CD4-positive, alpha-beta T cell treated with Interleukin-2 at 100 ng/mL for 4 hours (primary cell): ENCODE measurements at regions not wholly inside any gene's neighbourhood (a gene's known extent, or its start where the extent isn't known, plus 50 kb on each side); places are given as distances from the start of the nearest gene placed in this dataset.
A peak's percentile ranks its signal among the peaks of the same experiment; 100 is the strongest.
"Not testable (repeated sequence)": the region's sequence is repeated elsewhere in the genome, so short reads cannot be mapped to it uniquely, and the experiment has no call there.

Experiments
- DNase-seq: peaks from one replicate; pipeline ENCODE4 v3.0.0-alpha.2; 2020; ENCODE audit warnings: low spot score

- no peak for DNase-seq
Observed at GRCh38 chr1:67530071-67530470, 99.9 kb upstream of the SERBP1 start.

DNA sequence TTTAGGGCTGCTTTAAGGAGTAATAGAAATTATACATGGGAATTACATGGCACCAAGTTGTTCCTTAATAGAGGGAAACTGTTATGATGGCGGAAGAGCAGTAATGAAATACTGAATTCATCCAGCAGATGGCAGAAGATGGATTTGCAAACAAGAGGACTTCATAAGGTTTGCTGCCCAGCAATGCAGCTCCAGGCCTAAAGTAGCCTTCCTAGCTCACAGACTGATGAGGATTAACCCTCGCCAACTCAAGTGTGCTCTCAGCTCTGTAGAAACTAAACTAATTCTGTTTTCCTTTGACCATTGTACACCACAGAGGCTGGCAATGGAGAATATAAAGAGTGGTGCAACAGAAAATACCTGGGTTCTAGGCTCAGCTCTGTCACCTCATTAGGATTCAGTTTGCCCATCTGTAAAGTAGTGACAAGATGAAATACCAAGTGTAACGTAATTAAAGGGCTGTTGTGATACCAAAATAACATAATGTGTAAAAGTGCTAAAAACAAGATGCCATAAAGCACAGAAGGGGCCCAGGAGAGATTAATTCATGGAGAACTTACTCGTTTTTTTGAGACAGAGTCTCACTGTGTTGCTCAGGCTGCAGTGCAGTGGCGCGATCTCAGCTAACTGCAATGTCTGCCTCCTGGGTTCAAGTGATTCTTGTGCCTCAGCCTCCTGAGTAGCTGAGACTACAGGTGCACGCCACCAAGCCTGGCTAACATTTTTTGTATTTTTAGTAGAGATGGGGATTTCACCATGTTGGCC is 102.4 kb upstream of the SERBP1 start:
- DNase-seq, result peak; percentile 26

DNA sequence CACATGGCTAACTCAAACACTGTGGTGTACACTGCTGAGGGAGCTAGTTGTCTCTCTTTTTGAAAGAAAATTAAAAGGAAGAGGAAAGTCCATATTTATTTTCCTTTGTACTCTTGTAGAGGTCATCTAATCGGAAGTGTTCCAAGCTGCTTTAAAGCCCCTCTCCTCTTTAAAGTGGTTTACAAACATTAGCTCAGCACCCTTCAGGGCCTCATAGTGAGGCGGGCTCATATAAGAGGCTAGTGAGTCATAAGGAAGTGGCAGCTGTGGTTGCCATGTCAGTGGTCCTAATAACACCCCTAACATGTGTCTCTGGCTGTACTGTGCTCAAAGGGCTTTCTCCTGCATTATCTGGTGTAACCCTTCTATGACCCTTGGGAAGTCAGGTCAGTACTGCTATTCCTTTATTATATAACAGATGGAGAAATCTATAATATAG is 104.4 kb upstream of the SERBP1 start:
- DNase-seq, result no peak

DNA sequence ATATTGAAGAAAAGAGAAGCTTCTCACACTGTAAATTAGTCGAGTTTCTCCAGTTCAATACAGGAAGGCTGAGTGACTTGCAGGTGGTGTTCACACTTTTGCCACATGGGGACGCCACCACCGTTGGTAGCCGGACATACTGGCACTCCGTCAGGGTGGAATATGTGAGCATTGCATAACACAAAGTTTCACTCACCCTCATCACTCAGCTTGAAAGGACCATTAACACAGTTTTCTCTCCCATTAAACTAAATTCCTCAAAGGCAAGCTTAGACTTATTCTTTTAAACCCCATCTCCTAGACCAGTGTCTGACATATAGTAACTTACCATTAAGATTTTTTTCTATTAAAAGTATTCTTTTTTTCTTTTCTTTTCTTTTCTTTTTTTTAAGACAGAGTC is 105.3 kb upstream of the SERBP1 start:
- DNase-seq, result no peak

DNA sequence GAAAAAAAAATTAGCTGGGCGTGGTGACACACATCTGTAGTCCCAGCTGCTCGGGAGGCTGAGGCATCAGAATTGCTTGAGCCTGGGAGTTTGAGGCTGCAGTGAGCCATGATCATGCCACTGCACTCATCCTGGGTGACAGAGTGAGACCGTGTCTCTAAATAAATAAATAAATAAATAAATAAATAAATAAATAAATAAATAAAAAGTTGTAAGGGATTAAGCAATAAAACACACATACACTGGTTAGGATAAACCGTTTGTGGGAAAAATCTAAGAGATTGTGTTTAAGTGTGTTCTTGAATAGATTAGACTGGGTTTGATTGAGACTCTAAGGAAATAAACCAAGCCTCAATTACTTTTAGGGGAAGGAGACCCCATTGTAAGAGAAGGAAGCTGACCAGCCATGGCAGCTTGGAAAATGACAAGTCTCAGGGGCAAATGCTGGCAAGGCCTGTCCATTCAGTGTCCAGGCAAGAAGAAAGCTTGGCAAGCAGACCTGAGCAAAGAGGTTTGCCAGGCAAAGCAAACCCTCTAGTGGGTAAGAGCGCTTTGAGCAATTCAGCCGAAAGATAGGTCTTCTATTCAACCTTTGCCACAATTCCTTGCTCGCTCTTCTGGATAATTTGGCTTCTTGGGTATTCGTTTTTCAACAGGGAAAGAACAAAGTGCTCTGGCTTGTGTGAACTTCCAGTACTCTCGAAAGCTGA is 106.9 kb upstream of the SERBP1 start:
- no peak for DNase-seq

- DNase-seq, result no peak
Observed at GRCh38 chr1:67537667-67538018, 107.4 kb upstream of the SERBP1 start.

DNA sequence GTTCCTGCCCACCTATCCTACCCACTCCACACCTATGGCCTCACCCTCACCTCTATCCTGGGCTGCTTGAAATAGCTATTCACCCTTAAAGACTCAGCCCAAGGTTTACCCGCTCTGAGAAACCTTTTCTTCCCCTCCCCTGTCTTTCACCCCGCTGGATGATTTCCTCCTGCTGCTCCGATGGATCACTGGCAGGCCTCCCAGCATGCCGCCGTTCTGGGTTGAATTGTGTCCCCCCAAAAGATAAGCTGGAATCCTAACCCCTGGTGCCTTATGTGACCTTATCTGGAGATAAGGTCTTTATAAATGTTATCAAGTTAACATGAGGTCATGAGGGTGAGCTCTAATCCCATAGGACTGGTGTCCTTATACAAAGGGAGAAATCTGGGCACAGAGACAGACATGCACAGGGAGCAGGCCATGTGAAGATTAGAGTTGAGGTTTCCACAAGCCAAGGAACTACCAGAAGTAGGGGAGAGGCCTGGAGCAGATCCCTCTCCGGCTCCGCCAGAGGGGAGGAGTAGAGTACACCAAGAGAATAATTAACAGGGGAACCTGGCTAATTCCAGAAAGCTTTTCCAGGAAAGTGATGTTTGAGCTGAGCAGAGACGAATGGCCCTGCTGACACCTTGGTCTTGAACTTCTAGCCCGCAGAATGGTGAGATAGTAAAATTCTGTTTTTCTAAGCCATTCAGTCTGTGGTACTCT is 110.0 kb upstream of the SERBP1 start:
- DNase-seq, result no peak

DNA sequence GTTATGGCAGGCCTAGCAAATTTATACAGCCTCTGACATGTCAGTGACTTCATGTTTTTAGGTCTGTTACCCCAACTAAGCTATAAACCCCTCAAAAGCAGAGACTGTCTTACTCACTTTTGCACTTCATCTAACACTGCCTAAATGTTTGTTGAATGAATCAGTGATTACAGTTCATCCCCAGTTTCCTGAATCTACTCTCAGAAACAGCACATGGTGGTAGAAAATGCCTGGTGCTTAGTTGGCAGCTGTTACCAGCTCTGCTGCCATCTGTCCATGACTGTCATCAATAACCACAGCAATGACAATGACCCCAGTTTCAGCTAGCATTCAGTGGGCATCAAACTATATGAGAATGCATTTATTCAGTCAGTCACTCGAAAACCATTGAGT is 110.5 kb upstream of the SERBP1 start:
- DNase-seq, result no peak

GRCh38 chr1:67542747-67543146 is 112.5 kb upstream of the SERBP1 start:
- no peak for DNase-seq

DNA sequence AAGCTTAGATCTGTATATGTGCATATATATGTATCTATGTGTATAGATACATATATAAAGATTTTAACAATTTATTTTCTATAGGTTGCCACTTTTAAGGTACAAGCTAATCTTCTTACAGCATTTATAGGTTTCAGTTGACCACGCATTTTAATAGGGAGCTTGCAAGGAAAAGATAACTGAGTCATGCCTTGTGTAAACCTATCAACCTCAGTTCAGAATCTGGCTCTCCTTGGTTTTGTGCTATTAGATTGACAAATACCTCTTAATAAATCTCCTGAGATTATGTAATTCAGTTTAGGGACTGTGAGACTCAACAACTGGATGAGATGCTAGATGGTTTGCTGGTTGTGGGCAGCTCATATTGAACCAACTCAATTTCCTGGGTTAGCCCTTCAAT is 114.7 kb upstream of the SERBP1 start:
- DNase-seq, result no peak

DNA sequence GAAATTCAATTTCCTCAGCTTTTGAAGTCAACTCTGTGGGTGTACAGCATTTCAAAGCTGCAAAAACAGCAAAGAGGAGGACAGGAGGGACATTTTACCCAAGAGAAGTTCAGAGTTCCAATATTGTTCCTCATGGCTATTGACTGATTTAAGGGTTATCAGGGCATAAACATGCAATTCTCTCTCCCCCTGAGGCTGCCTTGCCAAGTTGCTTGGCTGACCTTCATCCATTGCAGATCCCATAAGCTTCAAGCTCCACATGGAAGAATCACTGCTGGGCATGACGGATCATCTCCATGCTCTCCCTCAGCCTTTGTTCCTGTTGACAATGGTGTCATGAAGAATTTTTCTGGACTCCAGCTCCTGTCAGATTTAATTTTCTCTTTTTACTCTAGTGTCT is 115.2 kb upstream of the SERBP1 start:
- no peak for DNase-seq

DNA sequence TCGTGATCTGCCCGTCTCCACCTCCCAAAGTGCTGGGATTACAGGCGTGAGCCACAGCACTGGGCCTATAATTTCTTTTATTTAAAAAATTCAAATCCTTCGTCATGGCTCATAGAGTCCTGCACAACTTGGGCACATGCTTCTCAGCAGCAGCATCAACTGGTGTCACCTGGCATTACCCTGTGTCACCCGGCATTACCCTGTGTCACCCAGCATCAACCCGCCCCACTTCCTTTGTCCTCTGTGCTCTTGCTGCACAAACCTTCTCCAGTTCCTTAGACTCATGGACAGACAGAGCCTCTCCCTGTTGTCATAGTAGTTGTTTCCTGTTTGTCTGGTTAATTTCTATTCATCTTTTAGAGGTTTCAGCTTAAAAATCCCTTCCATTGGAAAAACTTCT is 121.2 kb upstream of the SERBP1 start:
- no peak for DNase-seq

GRCh38 chr1:67552336-67552759 is 122.1 kb upstream of the SERBP1 start:
- DNase-seq, result no peak

GRCh38 chr1:67554204-67554603 is 124.0 kb upstream of the SERBP1 start:
- not testable (repeated sequence) for DNase-seq

GRCh38 chr1:67555461-67556296 is 125.5 kb upstream of the SERBP1 start:
- DNase-seq, result no peak

- no peak for DNase-seq
Observed at GRCh38 chr1:67556297-67556900, 126.2 kb upstream of the SERBP1 start.

GRCh38 chr1:67557696-67558448 is 127.1 kb upstream of the GADD45A start:
- no peak for DNase-seq

- no peak for DNase-seq
Observed at GRCh38 chr1:67558449-67559193, 126.4 kb upstream of the GADD45A start.

GRCh38 chr1:67559222-67559700 is 125.7 kb upstream of the GADD45A start:
- no peak for DNase-seq
